ENCODE measurements at regions not wholly inside any gene's neighbourhood (a gene's known extent, or its start where the extent isn't known, plus 50 kb on each side); places are given as distances from the start of the nearest gene placed in this dataset.

GRCh38 chr4:14177987-14178386 is 550.5 kb upstream of the BOD1L1 start:
- intact Hi-C loops (cut with DNase I): no loop called here
- Histone ChIP-seq H3K27me3 (no peaks in the 10 kb centered on the region), H3K27ac (no peak overlapping the region), H3K9me3 (replicated peaks in 1 of 3) (no peaks in the 10 kb centered on the region), H3K4me3 (no peak overlapping the region), H3K4me1 (replicated peaks in 1 of 2) (peaks cover 3 to 5% of the 10 kb centered on the region in 2 donors), H3K36me3 (replicated peaks in 1 of 2) (no peaks in the 10 kb centered on the region)
- 80 to 95% (median 89%) methylated on average over 3 of the region's 3 CpGs for WGBS, 4 donors
- no peak for DNase-seq
- TF ChIP-seq POLR2A (IDR thresholded peaks at IDR 0.05) (no peak), CTCF (IDR thresholded peaks at IDR 0.05) (no peak)

- intact Hi-C loops (cut with DNase I): no loop called here
- 0 to 8% (median 3%) methylated on average over 1 of the region's 1 CpG for WGBS, 4 donors
These were observed 550.9 kb upstream of the BOD1L1 start for GRCh38 chr4:14178421-14178820.

GRCh38 chr4:14180166-14180565 is 552.6 kb upstream of the BOD1L1 start:
- WGBS, 4 donors: 88 to 96% (median 92%) methylated on average over 2 of the region's 2 CpGs
- no peaks in the 10 kb centered on the region for H3K9me3 ChIP-seq (replicated peaks in 1 of 3)
- H3K36me3 ChIP-seq (replicated peaks in 1 of 2): no peaks in the 10 kb centered on the region
- peaks cover 3 to 13% of the 10 kb centered on the region in 2 donors for H3K4me1 ChIP-seq (replicated peaks in 1 of 2)
- H3K27ac ChIP-seq: no peak overlapping the region
- intact Hi-C loops (cut with DNase I): no loop called here
- H3K4me3 ChIP-seq: no peak overlapping the region
- no peaks in the 10 kb centered on the region for H3K27me3 ChIP-seq
- DNase-seq: no peak
- TF ChIP-seq POLR2A (IDR thresholded peaks at IDR 0.05) (no peak), CTCF (IDR thresholded peaks at IDR 0.05) (no peak)

More at GRCh38 chr4:14178421-14178820, 550.9 kb upstream of the BOD1L1 start:
- no peak for TF ChIP-seq POLR2A (IDR thresholded peaks at IDR 0.05)
- no peak for TF ChIP-seq CTCF (IDR thresholded peaks at IDR 0.05)
- Histone ChIP-seq H3K36me3 (replicated peaks in 1 of 2) (no peaks in the 10 kb centered on the region), H3K27ac (no peak overlapping the region), H3K27me3 (no peaks in the 10 kb centered on the region), H3K9me3 (replicated peaks in 1 of 3) (no peaks in the 10 kb centered on the region), H3K4me1 (replicated peaks in 1 of 2) (peaks cover 3 to 5% of the 10 kb centered on the region in 2 donors), H3K4me3 (no peak overlapping the region)
- DNase-seq: no peak

- no peak overlapping the region for H3K27ac ChIP-seq
- H3K27me3 ChIP-seq: no peaks in the 10 kb centered on the region
- intact Hi-C loops (cut with DNase I): no loop called here
- no peaks in the 10 kb centered on the region for H3K9me3 ChIP-seq (replicated peaks in 1 of 3)
- no peaks in the 10 kb centered on the region for H3K36me3 ChIP-seq (replicated peaks in 1 of 2)
- TF ChIP-seq POLR2A (IDR thresholded peaks at IDR 0.05) (no peak), CTCF (IDR thresholded peaks at IDR 0.05) (no peak)
- DNase-seq: no peak
- H3K4me1 ChIP-seq (replicated peaks in 1 of 2): peaks cover 3 to 13% of the 10 kb centered on the region in 2 donors
- WGBS, 4 donors: 64 to 71% (median 66%) methylated on average over 6 of the region's 6 CpGs
- no peak overlapping the region for H3K4me3 ChIP-seq
These were observed 553.6 kb upstream of the BOD1L1 start for GRCh38 chr4:14180983-14181601.

Data from adrenal gland (tissue), 9 donors.